ENCODE measurements at regions not wholly inside any gene's neighbourhood (a gene's known extent, or its start where the extent isn't known, plus 50 kb on each side); places are given as distances from the start of the nearest gene placed in this dataset.
A peak's percentile ranks its signal among the peaks of the same experiment; 100 is the strongest.
"Not testable (repeated sequence)": the region's sequence is repeated elsewhere in the genome, so short reads cannot be mapped to it uniquely, and the experiment has no call there.

DNA sequence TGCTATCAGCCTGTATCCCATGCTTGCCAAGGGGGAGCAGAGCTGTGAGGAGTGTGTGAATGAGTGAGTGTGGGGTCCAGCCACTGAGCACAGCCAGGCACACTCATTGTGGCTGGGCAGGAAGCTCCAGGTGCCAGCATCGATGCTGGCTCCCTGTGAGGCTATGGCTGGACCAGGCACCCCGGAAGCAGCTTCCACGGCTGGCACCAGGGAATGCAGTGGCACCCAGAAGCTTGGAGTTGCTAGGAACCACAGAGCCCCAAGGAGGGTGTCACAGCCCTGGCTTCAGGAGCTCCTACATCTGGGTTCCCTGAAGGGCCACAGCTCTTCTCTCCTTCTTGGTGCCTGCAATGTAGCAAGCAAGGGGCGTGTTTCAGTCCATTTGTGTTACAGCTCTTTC, 625.9 kb upstream of the RAG2 start:
- Histone ChIP-seq H3K27ac (ENCODE audit: low read depth, low read length, severe bottlenecking) (no peak overlapping the region), H3K4me3 (ENCODE audit: extremely low read depth, insufficient read depth, low read length, poor library complexity, severe bottlenecking) (no peak overlapping the region), H3K36me3 (ENCODE audit: control insufficient read depth, insufficient read depth, low read length) (no peaks in the 10 kb centered on the region), H3K4me1 (ENCODE audit: control insufficient read depth, insufficient read depth, low read length, poor library complexity, severe bottlenecking) (no peaks in the 10 kb centered on the region), H3K9me3 (ENCODE audit: control insufficient read depth, low read length) (peaks cover 7% of the 10 kb centered on the region)
- 92% methylated on average over 3 of the region's 4 CpGs for WGBS, 2 experiments (ENCODE audit: insufficient coverage in 2 of 2)

DNA sequence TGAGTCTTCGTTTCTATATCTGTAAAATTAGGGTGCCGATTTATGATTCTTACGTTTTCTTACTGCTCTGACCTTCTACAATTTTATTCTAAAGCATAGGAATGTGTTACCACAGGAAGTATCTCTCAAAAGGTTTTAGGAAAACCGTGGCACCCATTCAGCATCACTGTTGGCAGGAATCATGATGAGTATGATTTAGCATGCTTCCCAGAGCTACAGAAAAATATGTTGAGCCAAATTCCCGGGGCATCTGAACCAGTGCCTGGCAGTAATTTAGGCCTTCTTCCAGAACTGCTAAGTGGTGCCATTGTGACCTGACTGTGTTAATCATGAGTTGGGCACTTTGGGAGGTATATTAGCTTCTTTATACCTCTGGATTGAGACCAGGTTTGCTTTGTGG, 605.0 kb upstream of the RAG2 start:
- Histone ChIP-seq H3K4me1 (ENCODE audit: control insufficient read depth, insufficient read depth, low read length, poor library complexity, severe bottlenecking) (no peaks in the 10 kb centered on the region), H3K36me3 (ENCODE audit: control insufficient read depth, insufficient read depth, low read length) (no peaks in the 10 kb centered on the region), H3K4me3 (ENCODE audit: extremely low read depth, insufficient read depth, low read length, poor library complexity, severe bottlenecking) (no peak overlapping the region), H3K27ac (ENCODE audit: low read depth, low read length, severe bottlenecking) (no peak overlapping the region), H3K9me3 (ENCODE audit: control insufficient read depth, low read length) (no peaks in the 10 kb centered on the region)
- 60 to 85% methylated on average over 1 to 2 of the region's 5 CpGs for WGBS, 2 experiments (ENCODE audit: insufficient coverage in 2 of 2)

DNA sequence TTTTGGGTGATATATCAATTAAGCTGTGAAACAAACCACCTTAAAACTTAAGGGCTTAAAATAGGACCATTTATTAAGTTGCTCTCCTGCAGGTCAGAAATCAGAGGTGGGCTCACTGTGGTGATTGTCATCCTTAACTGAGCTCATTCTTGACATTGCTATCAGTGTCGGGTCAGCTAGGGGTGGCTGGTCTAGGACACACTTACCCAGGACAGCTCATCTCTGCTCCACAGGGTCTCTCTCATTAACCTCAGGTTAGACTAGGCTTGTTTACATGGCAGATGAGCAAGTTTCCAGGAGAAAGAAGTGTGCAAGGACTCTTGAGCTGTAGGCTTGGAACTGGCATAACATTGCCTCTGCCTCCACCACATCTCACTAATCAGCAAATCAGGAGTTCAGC, 601.0 kb upstream of the RAG2 start:
- 57 to 67% methylated on average over 1 of the region's 1 CpG for WGBS, 2 experiments (ENCODE audit: insufficient coverage in 2 of 2)
- Histone ChIP-seq H3K27ac (ENCODE audit: low read depth, low read length, severe bottlenecking) (no peak overlapping the region), H3K4me1 (ENCODE audit: control insufficient read depth, insufficient read depth, low read length, poor library complexity, severe bottlenecking) (no peaks in the 10 kb centered on the region)

DNA sequence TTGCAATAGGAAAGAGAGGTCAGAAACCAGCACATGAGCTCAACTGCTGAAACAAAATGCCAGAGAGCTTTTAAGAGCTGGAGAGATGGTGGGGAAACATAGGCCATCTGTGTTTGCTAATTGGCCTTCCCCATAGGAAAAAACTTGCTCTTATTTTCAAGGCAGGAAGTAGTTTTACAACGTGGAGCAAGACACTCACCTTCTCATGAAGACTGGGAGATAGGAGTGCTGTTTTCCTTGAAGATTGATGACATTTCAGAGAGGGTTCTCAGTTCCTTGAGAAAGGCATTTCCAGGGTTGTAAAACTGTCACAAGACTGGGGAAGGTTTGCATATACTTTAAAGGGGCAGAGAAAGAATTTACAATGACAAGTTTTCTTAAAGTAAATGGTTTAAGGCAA, 586.3 kb upstream of the RAG2 start:
- H3K36me3 ChIP-seq (ENCODE audit: control insufficient read depth, insufficient read depth, low read length) = no peaks in the 10 kb centered on the region
- WGBS, 2 experiments (ENCODE audit: insufficient coverage in 2 of 2) = 20% methylated on average over 1 of the region's 1 CpG; no CpG with 5 or more reads in 1 of the 2 experiments
- H3K27ac ChIP-seq (ENCODE audit: low read depth, low read length, severe bottlenecking) = peak overlapping the region; percentile 45
- peaks cover 7% of the 10 kb centered on the region for H3K9me3 ChIP-seq (ENCODE audit: control insufficient read depth, low read length)
- H3K4me3 ChIP-seq (ENCODE audit: extremely low read depth, insufficient read depth, low read length, poor library complexity, severe bottlenecking) = no peak overlapping the region
- no peaks in the 10 kb centered on the region for H3K4me1 ChIP-seq (ENCODE audit: control insufficient read depth, insufficient read depth, low read length, poor library complexity, severe bottlenecking)

More for the DNA sequence above, 601.0 kb upstream of the RAG2 start:
- no peaks in the 10 kb centered on the region for H3K9me3 ChIP-seq (ENCODE audit: control insufficient read depth, low read length)
- no peaks in the 10 kb centered on the region for H3K36me3 ChIP-seq (ENCODE audit: control insufficient read depth, insufficient read depth, low read length)
- no peak overlapping the region for H3K4me3 ChIP-seq (ENCODE audit: extremely low read depth, insufficient read depth, low read length, poor library complexity, severe bottlenecking)

DNA sequence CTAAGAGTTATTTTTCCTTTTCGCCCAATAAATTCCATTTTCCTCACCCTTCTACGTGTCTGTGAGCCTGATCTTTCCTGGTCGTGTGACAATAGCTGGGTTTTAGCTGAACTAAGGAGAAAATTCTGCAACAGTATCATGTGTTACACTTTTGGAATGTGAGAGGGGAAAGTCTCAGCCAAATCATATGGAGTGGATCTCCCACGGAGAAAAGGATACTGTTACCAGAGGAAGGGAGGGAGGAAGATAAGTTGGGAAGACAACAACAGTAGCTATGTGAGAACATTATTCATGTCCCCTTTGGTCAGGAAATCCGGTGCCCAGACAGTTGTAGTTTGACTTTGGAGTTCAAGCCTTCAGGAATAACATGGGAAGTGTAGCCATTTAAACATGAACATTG, 584.0 kb upstream of the RAG2 start:
- 73 to 88% methylated on average over 1 to 2 of the region's 5 CpGs for WGBS, 2 experiments (ENCODE audit: insufficient coverage in 2 of 2)
- Histone ChIP-seq H3K4me1 (ENCODE audit: control insufficient read depth, insufficient read depth, low read length, poor library complexity, severe bottlenecking) (no peaks in the 10 kb centered on the region), H3K36me3 (ENCODE audit: control insufficient read depth, insufficient read depth, low read length) (no peaks in the 10 kb centered on the region), H3K4me3 (ENCODE audit: extremely low read depth, insufficient read depth, low read length, poor library complexity, severe bottlenecking) (no peak overlapping the region), H3K9me3 (ENCODE audit: control insufficient read depth, low read length) (peaks cover 7% of the 10 kb centered on the region), H3K27ac (ENCODE audit: low read depth, low read length, severe bottlenecking) (no peak overlapping the region)

DNA sequence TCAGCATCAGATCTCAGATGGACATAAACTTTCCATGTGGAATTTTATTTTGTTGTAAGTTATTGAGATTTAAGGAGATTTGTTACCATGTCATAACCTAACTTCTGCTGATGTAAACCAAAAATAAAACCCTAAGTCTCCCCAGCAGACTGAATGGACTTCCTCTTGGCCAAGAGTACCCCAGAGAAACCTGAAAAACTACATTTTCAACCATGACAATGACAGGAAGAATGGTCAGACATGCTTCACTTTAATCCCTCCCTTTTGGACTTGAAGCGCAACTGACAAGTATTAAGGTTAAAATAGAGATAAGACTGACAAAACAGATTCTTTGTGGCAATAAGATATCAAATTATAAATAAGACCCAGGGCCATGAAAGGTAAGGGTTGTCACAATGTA, 579.7 kb upstream of the RAG2 start:
- Histone ChIP-seq H3K27ac (ENCODE audit: low read depth, low read length, severe bottlenecking) (no peak overlapping the region), H3K4me3 (ENCODE audit: extremely low read depth, insufficient read depth, low read length, poor library complexity, severe bottlenecking) (no peak overlapping the region), H3K36me3 (ENCODE audit: control insufficient read depth, insufficient read depth, low read length) (no peaks in the 10 kb centered on the region), H3K4me1 (ENCODE audit: control insufficient read depth, insufficient read depth, low read length, poor library complexity, severe bottlenecking) (no peaks in the 10 kb centered on the region), H3K9me3 (ENCODE audit: control insufficient read depth, low read length) (peaks cover 7% of the 10 kb centered on the region)
- WGBS, 2 experiments (ENCODE audit: insufficient coverage in 2 of 2) = no CpG with 5 or more reads among the region's 1 CpG

DNA sequence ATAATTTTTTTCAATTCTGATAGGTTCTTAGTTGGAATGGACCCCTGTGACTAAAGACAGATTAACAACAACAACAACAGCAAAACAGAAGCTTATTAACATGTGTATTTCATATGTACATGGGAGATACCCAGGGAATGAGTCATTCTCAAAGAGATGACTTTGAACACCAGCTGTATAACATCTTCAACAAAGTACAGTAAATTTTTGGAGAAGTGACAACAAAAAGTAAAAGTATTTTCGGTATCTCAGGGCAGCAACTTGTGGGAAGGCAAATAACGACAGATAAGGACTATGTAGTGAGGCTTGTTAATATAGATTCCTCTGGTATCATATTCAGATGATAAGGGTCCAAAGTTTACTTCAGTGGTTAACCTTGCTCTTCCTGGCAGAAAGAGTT, 573.4 kb upstream of the RAG2 start:
- H3K4me1 ChIP-seq (ENCODE audit: control insufficient read depth, insufficient read depth, low read length, poor library complexity, severe bottlenecking) = no peaks in the 10 kb centered on the region
- no peak overlapping the region for H3K4me3 ChIP-seq (ENCODE audit: extremely low read depth, insufficient read depth, low read length, poor library complexity, severe bottlenecking)
- no peak overlapping the region for H3K27ac ChIP-seq (ENCODE audit: low read depth, low read length, severe bottlenecking)
- H3K36me3 ChIP-seq (ENCODE audit: control insufficient read depth, insufficient read depth, low read length) = no peaks in the 10 kb centered on the region
- WGBS, 2 experiments (ENCODE audit: insufficient coverage in 2 of 2) = 100% methylated on average over 1 to 2 of the region's 2 CpGs
- no peaks in the 10 kb centered on the region for H3K9me3 ChIP-seq (ENCODE audit: control insufficient read depth, low read length)

DNA sequence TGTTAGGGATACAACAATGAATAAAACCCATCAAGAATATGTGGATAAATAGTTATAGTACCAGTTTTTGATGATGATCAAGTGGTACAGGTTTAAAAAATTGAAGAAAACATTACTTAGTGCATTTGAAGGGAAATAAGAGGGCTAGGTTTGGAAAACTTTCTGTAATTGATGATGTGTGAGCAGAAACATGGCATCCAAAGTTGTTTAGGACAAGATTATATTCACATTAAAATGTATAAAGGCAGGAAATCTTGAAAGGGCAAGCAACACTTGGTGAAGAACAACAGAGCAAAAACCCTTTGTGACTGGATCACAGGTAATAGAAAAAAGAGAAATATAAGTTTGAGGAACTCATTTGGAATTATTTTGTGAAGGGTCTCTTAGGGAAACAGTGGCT, 572.3 kb upstream of the RAG2 start:
- Histone ChIP-seq H3K4me3 (ENCODE audit: extremely low read depth, insufficient read depth, low read length, poor library complexity, severe bottlenecking) (no peak overlapping the region), H3K27ac (ENCODE audit: low read depth, low read length, severe bottlenecking) (no peak overlapping the region), H3K4me1 (ENCODE audit: control insufficient read depth, insufficient read depth, low read length, poor library complexity, severe bottlenecking) (no peaks in the 10 kb centered on the region), H3K36me3 (ENCODE audit: control insufficient read depth, insufficient read depth, low read length) (no peaks in the 10 kb centered on the region), H3K9me3 (ENCODE audit: control insufficient read depth, low read length) (no peaks in the 10 kb centered on the region)

DNA sequence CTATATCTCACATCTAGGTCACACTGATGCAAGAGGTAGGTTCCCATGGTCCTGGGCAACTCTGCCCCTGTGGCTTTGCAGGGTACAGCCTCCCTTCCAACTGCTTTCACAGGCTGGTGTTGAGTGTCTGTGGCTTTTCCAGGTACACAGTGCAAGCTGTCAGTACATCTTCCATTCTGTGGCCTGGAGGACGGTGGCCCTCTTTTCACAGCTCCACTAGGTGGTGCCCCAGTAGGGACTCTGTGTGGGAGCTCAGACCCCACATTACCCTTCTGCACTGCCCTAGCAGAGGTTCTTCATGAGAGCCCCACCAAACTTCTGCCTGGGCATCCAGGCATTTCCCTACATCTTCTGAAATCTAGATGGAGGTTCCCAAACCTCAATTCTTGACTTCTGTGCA, 547.4 kb upstream of the RAG2 start:
- not testable (repeated sequence) for H3K27ac ChIP-seq (ENCODE audit: low read depth, low read length, severe bottlenecking); H3K9me3 ChIP-seq (ENCODE audit: control insufficient read depth, low read length); H3K4me1 ChIP-seq (ENCODE audit: control insufficient read depth, insufficient read depth, low read length, poor library complexity, severe bottlenecking); H3K36me3 ChIP-seq (ENCODE audit: control insufficient read depth, insufficient read depth, low read length); H3K4me3 ChIP-seq (ENCODE audit: extremely low read depth, insufficient read depth, low read length, poor library complexity, severe bottlenecking)
- 88 to 100% methylated on average over 1 of the region's 1 CpG for WGBS, 2 experiments (ENCODE audit: insufficient coverage in 2 of 2)

DNA sequence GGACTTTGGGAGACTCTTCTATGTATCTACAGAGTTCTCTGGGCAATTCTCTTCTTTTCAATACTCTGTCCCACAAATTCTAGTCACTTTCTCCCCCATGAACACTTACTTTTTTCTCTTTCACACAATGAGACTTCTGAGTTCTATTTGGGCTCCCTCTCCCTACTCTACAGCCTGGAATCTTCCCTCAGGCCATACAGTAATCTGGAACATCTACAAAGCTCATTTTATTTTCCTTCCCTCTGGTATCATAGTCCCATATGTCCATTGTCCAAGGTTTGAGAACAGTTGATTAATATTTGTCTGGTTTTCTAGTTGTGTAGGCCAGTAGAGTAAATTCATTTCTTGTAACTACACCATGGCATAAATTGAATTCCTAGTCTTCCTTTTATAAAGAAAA, 544.6 kb upstream of the RAG2 start:
- no peaks in the 10 kb centered on the region for H3K4me1 ChIP-seq (ENCODE audit: control insufficient read depth, insufficient read depth, low read length, poor library complexity, severe bottlenecking)
- no peak overlapping the region for H3K27ac ChIP-seq (ENCODE audit: low read depth, low read length, severe bottlenecking)
- no peaks in the 10 kb centered on the region for H3K36me3 ChIP-seq (ENCODE audit: control insufficient read depth, insufficient read depth, low read length)
- no peak overlapping the region for H3K4me3 ChIP-seq (ENCODE audit: extremely low read depth, insufficient read depth, low read length, poor library complexity, severe bottlenecking)
- no peaks in the 10 kb centered on the region for H3K9me3 ChIP-seq (ENCODE audit: control insufficient read depth, low read length)

DNA sequence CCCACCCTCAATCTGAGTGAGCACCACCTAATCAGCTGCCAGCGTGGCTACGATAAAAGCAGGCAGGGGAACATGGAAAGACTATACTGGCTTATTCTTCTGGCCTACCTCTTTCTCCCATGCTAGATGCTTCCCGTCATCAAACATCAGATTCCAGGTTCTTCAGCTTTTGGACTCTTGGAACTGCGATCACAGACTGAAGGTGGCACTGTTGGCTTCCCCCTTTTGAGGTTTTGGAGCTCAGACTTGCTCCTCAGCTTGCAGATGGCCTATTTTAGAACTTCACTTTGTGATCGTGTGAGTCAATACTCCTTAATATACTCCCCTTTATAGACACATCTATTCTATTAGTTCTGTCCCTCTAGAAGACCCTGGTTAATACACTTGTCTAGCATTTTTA, 543.7 kb upstream of the RAG2 start:
- WGBS, 2 experiments (ENCODE audit: insufficient coverage in 2 of 2) = 86 to 91% methylated on average over 5 of the region's 5 CpGs
- H3K4me1 ChIP-seq (ENCODE audit: control insufficient read depth, insufficient read depth, low read length, poor library complexity, severe bottlenecking) = no peaks in the 10 kb centered on the region
- no peaks in the 10 kb centered on the region for H3K9me3 ChIP-seq (ENCODE audit: control insufficient read depth, low read length)
- no peak overlapping the region for H3K4me3 ChIP-seq (ENCODE audit: extremely low read depth, insufficient read depth, low read length, poor library complexity, severe bottlenecking)
- no peak overlapping the region for H3K27ac ChIP-seq (ENCODE audit: low read depth, low read length, severe bottlenecking)
- no peaks in the 10 kb centered on the region for H3K36me3 ChIP-seq (ENCODE audit: control insufficient read depth, insufficient read depth, low read length)

DNA sequence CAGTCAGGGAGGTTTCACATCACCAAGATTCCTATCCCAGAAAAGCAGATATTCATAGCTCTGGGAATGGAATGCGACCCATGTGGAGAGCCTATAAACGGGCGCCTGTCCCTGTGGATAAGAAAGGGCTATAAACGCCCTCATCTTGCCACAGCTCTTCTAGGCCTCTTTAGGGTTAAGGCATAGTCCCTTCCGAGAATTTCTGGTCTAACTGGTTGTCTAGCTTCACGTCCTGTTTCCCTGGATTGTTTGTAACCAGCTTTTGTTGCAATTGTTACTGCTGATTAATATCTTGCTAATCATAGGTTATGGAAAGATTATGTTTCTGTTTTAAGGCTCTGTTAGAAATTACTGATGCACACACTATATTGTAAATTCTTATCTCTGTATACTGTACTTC, 537.6 kb upstream of the RAG2 start:
- H3K9me3 ChIP-seq (ENCODE audit: control insufficient read depth, low read length) = not testable (repeated sequence)
- WGBS, 2 experiments (ENCODE audit: insufficient coverage in 2 of 2) = 90 to 91% methylated on average over 4 to 6 of the region's 6 CpGs

More for the DNA sequence above, 537.6 kb upstream of the RAG2 start:
- H3K27ac ChIP-seq (ENCODE audit: low read depth, low read length, severe bottlenecking); H3K36me3 ChIP-seq (ENCODE audit: control insufficient read depth, insufficient read depth, low read length); H3K4me3 ChIP-seq (ENCODE audit: extremely low read depth, insufficient read depth, low read length, poor library complexity, severe bottlenecking); H3K4me1 ChIP-seq (ENCODE audit: control insufficient read depth, insufficient read depth, low read length, poor library complexity, severe bottlenecking): not testable (repeated sequence)
